NCI-H510A treated with DMSO at 0.1 percent for 48 hours (cell line): ENCODE measurements at regions not wholly inside any gene's neighbourhood (a gene's known extent, or its start where the extent isn't known, plus 50 kb on each side); places are given as distances from the start of the nearest gene placed in this dataset.
"Not testable (repeated sequence)": the region's sequence is repeated elsewhere in the genome, so short reads cannot be mapped to it uniquely, and the experiment has no call there.

Experiments used
- DNase-seq: peaks from one replicate; lab custom pipeline; 2025; lab: John Stamatoyannopoulos, UW

GRCh38 chr13:109979676-109980075 lies 193.3 kb upstream of the IRS2 start:
- not testable (repeated sequence) for DNase-seq

- no peak for DNase-seq
These were observed 192.8 kb upstream of the IRS2 start for GRCh38 chr13:109979228-109979627.

- no peak for DNase-seq
These were observed 191.0 kb upstream of the IRS2 start for GRCh38 chr13:109977212-109977968.

GRCh38 chr13:109976206-109976997 lies 190.0 kb upstream of the IRS2 start:
- DNase-seq = no peak

GRCh38 chr13:109974354-109974753 lies 188.0 kb upstream of the IRS2 start:
- DNase-seq = no peak

GRCh38 chr13:109973279-109973678 lies 186.9 kb upstream of the IRS2 start:
- no peak for DNase-seq

- no peak for DNase-seq
These were observed 185.2 kb upstream of the IRS2 start for GRCh38 chr13:109971456-109972090.

GRCh38 chr13:109971006-109971405 lies 184.6 kb upstream of the IRS2 start:
- DNase-seq = no peak

GRCh38 chr13:109968876-109969577 lies 182.6 kb upstream of the IRS2 start:
- DNase-seq = no peak

- DNase-seq = no peak
These were observed 177.7 kb upstream of the IRS2 start for GRCh38 chr13:109963960-109964563.

GRCh38 chr13:109963384-109963783 lies 177.0 kb upstream of the IRS2 start:
- DNase-seq = no peak

- DNase-seq = no peak
These were observed 173.5 kb upstream of the IRS2 start for GRCh38 chr13:109959903-109960302.

- DNase-seq = no peak
These were observed 171.5 kb upstream of the IRS2 start for GRCh38 chr13:109957875-109958274.

GRCh38 chr13:109955598-109955997 lies 169.2 kb upstream of the IRS2 start:
- no peak for DNase-seq

- DNase-seq = no peak
These were observed 168.1 kb upstream of the IRS2 start for GRCh38 chr13:109954441-109954840.

- no peak for DNase-seq
These were observed 165.1 kb upstream of the IRS2 start for GRCh38 chr13:109951491-109951890.

- DNase-seq = no peak
These were observed 163.0 kb upstream of the IRS2 start for GRCh38 chr13:109949397-109949796.

- DNase-seq = no peak
These were observed 160.6 kb upstream of the IRS2 start for GRCh38 chr13:109947006-109947405.

GRCh38 chr13:109945206-109945960 lies 159.0 kb upstream of the IRS2 start:
- DNase-seq = no peak

- no peak for DNase-seq
These were observed 155.6 kb upstream of the IRS2 start for GRCh38 chr13:109941951-109942350.

GRCh38 chr13:109941221-109941620 lies 154.8 kb upstream of the IRS2 start:
- no peak for DNase-seq
